Activated CD4-positive, alpha-beta T cell treated with anti-CD3 and anti-CD28 coated beads, Interleukin-2, amount 10 ng/mL, durations not matched to agents 24 days and 14 days (primary cell): ENCODE measurements at regions not wholly inside any gene's neighbourhood (a gene's known extent, or its start where the extent isn't known, plus 50 kb on each side); places are given as distances from the start of the nearest gene placed in this dataset.

Experiments used
- DNase-seq: peaks from one replicate; pipeline ENCODE4 v3.0.0; 2022
- H3K27ac Mint-ChIP-seq: one replicate; pipeline ENCODE4 v1.8.0; 2022; ENCODE audit warnings: mild to moderate bottlenecking, mixed read lengths
- H3K27me3 Mint-ChIP-seq: one replicate; pipeline ENCODE4 v1.8.0; 2022; ENCODE audit warnings: mixed read lengths
- H3K36me3 Mint-ChIP-seq: one replicate; pipeline ENCODE4 v1.8.0; 2022; ENCODE audit warnings: low read depth, mild to moderate bottlenecking, mixed read lengths
- H3K4me1 Mint-ChIP-seq: one replicate; pipeline ENCODE4 v1.8.0; 2021; ENCODE audit warnings: mixed read lengths
- H3K4me3 Mint-ChIP-seq: one replicate; pipeline ENCODE4 v1.8.0; 2022; ENCODE audit warnings: mild to moderate bottlenecking, moderate library complexity, mixed read lengths
- H3K9me3 Mint-ChIP-seq: one replicate; pipeline ENCODE4 v1.8.0; 2021; ENCODE audit warnings: mixed read lengths
- intact Hi-C: fragments of 100-400 bp; cut with micrococcal nuclease; formaldehyde crosslinking; loops from one replicate; pipeline ENCODE4 v1.15.1; 2023

- Mint-ChIP-seq H3K9me3 (peaks cover 3% of the 10 kb centered on the region), H3K27ac (no peak overlapping the region), H3K4me3 (no peak overlapping the region), H3K4me1 (no peaks in the 10 kb centered on the region), H3K27me3 (no peaks in the 10 kb centered on the region), H3K36me3 (no peaks in the 10 kb centered on the region)
- no peak for DNase-seq
- intact Hi-C loops = no loop called here
Observed at GRCh38 chr5:24737163-24737562, 92.4 kb upstream of the CDH10 start.

GRCh38 chr5:24735284-24735683, 90.5 kb upstream of the CDH10 start:
- intact Hi-C loops = no loop called here
- Mint-ChIP-seq H3K36me3 (no peaks in the 10 kb centered on the region), H3K9me3 (peaks cover 3% of the 10 kb centered on the region), H3K27me3 (no peaks in the 10 kb centered on the region), H3K4me3 (no peak overlapping the region), H3K4me1 (no peaks in the 10 kb centered on the region), H3K27ac (no peak overlapping the region)
- DNase-seq = no peak

- Mint-ChIP-seq H3K9me3 (no peaks in the 10 kb centered on the region), H3K36me3 (no peaks in the 10 kb centered on the region), H3K4me3 (no peak overlapping the region), H3K27me3 (no peaks in the 10 kb centered on the region), H3K4me1 (no peaks in the 10 kb centered on the region), H3K27ac (no peak overlapping the region)
- intact Hi-C loops = no loop called here
- DNase-seq = no peak
Observed at GRCh38 chr5:24732184-24732583, 87.4 kb upstream of the CDH10 start.

GRCh38 chr5:24720743-24721142, 76.0 kb upstream of the CDH10 start:
- peaks cover 11% of the 10 kb centered on the region for H3K9me3 Mint-ChIP-seq
- no peaks in the 10 kb centered on the region for H3K36me3 Mint-ChIP-seq
- DNase-seq = no peak
- H3K4me1 Mint-ChIP-seq = no peaks in the 10 kb centered on the region
- no peaks in the 10 kb centered on the region for H3K27me3 Mint-ChIP-seq
- H3K27ac Mint-ChIP-seq = no peak overlapping the region
- intact Hi-C loops = no loop called here
- H3K4me3 Mint-ChIP-seq = no peak overlapping the region

- H3K4me1 Mint-ChIP-seq = no peaks in the 10 kb centered on the region
- H3K4me3 Mint-ChIP-seq = no peak overlapping the region
- H3K27ac Mint-ChIP-seq = no peak overlapping the region
- H3K9me3 Mint-ChIP-seq = peaks cover 11% of the 10 kb centered on the region
- H3K27me3 Mint-ChIP-seq = no peaks in the 10 kb centered on the region
- H3K36me3 Mint-ChIP-seq = no peaks in the 10 kb centered on the region
- intact Hi-C loops = no loop called here
- DNase-seq = no peak
Observed at GRCh38 chr5:24714746-24715145, 70.0 kb upstream of the CDH10 start.

GRCh38 chr5:24712947-24713346, 68.2 kb upstream of the CDH10 start:
- no peaks in the 10 kb centered on the region for H3K4me1 Mint-ChIP-seq
- H3K9me3 Mint-ChIP-seq = peaks cover 7% of the 10 kb centered on the region
- H3K4me3 Mint-ChIP-seq = no peak overlapping the region
- intact Hi-C loops = no loop called here
- no peak overlapping the region for H3K27ac Mint-ChIP-seq
- DNase-seq = no peak
- no peaks in the 10 kb centered on the region for H3K36me3 Mint-ChIP-seq
- no peaks in the 10 kb centered on the region for H3K27me3 Mint-ChIP-seq

- intact Hi-C loops = no loop called here
- Mint-ChIP-seq H3K27ac (no peak overlapping the region), H3K4me1 (no peaks in the 10 kb centered on the region), H3K9me3 (peaks cover 7% of the 10 kb centered on the region), H3K36me3 (no peaks in the 10 kb centered on the region), H3K4me3 (no peak overlapping the region), H3K27me3 (no peaks in the 10 kb centered on the region)
- DNase-seq = no peak
Observed at GRCh38 chr5:24712047-24712446, 67.3 kb upstream of the CDH10 start.

GRCh38 chr5:24703934-24704333, 59.2 kb upstream of the CDH10 start:
- Mint-ChIP-seq H3K4me1 (no peaks in the 10 kb centered on the region), H3K27me3 (no peaks in the 10 kb centered on the region), H3K9me3 (peaks cover 11% of the 10 kb centered on the region), H3K36me3 (no peaks in the 10 kb centered on the region), H3K27ac (no peak overlapping the region), H3K4me3 (no peak overlapping the region)
- intact Hi-C loops = no loop called here
- no peak for DNase-seq
